ENCODE measurements at regions not wholly inside any gene's neighbourhood (a gene's known extent, or its start where the extent isn't known, plus 50 kb on each side); places are given as distances from the start of the nearest gene placed in this dataset.

GRCh38 chr16:79932572-79932971, 332.0 kb upstream of the MAF start:
- no peak for TF ChIP-seq NR2C2 (CRISPR knock-in tag; IDR thresholded peaks at IDR 0.05)
- TF ChIP-seq TEAD1 (CRISPR knock-in tag; IDR thresholded peaks at IDR 0.05): no peak
- no peak for TF ChIP-seq CTCF (IDR thresholded peaks at IDR 0.05)
- TF ChIP-seq TCF7 (CRISPR knock-in tag; IDR thresholded peaks at IDR 0.05; ENCODE audit: low read depth): no peak
- TF ChIP-seq ATF3 (CRISPR knock-in tag; conservative IDR thresholded peaks at IDR 0.05): no peak
- TF ChIP-seq ZNF281 (CRISPR knock-in tag; IDR thresholded peaks at IDR 0.05): no peak
- no peak for TF ChIP-seq ELF4 (CRISPR knock-in tag; IDR thresholded peaks at IDR 0.05; ENCODE audit: low read depth)
- TF ChIP-seq FOXK1 (CRISPR knock-in tag; IDR thresholded peaks at IDR 0.05): no peak

All from WTC11 (cell line).